Stimulated activated effector memory CD8-positive, alpha-beta T cell treated with anti-CD3 and anti-CD28 coated beads, Interleukin-12 subunit alpha, Interleukin-12 subunit beta, amount 100 ng/mL, for 72 hours (primary cell): ENCODE measurements at regions not wholly inside any gene's neighbourhood (a gene's known extent, or its start where the extent isn't known, plus 50 kb on each side); places are given as distances from the start of the nearest gene placed in this dataset.
A peak's percentile ranks its signal among the peaks of the same experiment; 100 is the strongest.

Source experiments
- ATAC-seq: fragments of 150-1000 bp; cut with Tn5 transposase; 2 replicates; pipeline ENCODE4 v1.10.0; 2021
- DNase-seq, 2 donors: peaks; one replicate each; pipeline ENCODE4 v3.0.0; 2021 to 2022; ENCODE audit warnings: low spot score in 2 of 2
- H3K27ac Mint-ChIP-seq: one replicate; pipeline ENCODE4 v1.8.0; 2022; ENCODE audit warnings: mild to moderate bottlenecking, mixed read lengths
- H3K36me3 Mint-ChIP-seq: one replicate; pipeline ENCODE4 v1.8.0; 2022; ENCODE audit warnings: mild to moderate bottlenecking, mixed read lengths
- H3K4me1 Mint-ChIP-seq: one replicate; pipeline ENCODE4 v1.8.0; 2022; ENCODE audit warnings: mixed read lengths
- H3K4me3 Mint-ChIP-seq: one replicate; pipeline ENCODE4 v1.8.0; 2022; ENCODE audit warnings: mild to moderate bottlenecking, mixed read lengths
- H3K9me3 Mint-ChIP-seq: one replicate; pipeline ENCODE4 v1.8.0; 2022; ENCODE audit warnings: mixed read lengths

DNA sequence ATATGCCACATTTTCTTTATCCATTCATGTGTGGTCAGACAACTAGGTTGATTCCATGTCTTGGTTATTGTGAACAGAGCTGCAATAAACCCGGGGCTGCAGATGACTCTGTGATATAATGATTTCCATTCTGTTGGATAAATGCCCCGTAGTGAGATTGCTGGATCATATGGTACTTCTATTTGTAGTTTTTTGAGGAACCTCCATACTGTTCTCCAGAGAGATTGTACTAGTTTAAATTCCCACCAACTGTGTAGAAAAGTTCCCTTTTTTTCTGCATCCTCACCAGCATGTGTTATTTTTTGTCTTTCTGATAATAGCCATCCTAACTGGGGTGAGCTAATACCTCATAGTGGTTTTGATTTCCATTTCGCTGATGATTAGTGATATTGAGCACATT is 62.2 kb upstream of the MAP3K4 start:
- no peak overlapping the region for H3K27ac Mint-ChIP-seq
- DNase-seq: no peak
- ATAC-seq: no peak
- no peak overlapping the region for H3K4me3 Mint-ChIP-seq
- no peaks in the 10 kb centered on the region for H3K36me3 Mint-ChIP-seq
- no peaks in the 10 kb centered on the region for H3K9me3 Mint-ChIP-seq
- H3K4me1 Mint-ChIP-seq: no peaks in the 10 kb centered on the region

DNA sequence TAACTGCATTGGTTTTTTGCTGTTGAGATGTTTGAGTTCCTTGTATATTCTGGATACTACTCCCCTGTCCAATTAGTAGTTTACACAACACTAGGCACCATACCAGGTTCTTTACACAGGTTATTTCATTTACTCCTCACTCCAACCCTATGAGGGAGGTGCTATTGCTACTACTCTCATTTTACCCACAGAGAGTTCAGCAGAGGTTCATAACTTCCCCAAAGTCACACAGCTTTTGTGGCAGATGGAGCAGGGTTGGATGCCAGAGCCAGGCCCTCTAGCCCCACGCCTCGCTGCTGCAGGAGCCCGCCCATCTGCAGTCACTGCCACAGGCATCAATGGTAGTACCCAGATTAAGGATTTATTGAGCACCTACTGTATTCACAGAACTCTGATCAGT is 61.7 kb upstream of the MAP3K4 start:
- Mint-ChIP-seq H3K36me3 (no peaks in the 10 kb centered on the region), H3K4me3 (no peak overlapping the region), H3K9me3 (no peaks in the 10 kb centered on the region), H3K27ac (no peak overlapping the region), H3K4me1 (no peaks in the 10 kb centered on the region)
- DNase-seq: no peak
- no peak for ATAC-seq

DNA sequence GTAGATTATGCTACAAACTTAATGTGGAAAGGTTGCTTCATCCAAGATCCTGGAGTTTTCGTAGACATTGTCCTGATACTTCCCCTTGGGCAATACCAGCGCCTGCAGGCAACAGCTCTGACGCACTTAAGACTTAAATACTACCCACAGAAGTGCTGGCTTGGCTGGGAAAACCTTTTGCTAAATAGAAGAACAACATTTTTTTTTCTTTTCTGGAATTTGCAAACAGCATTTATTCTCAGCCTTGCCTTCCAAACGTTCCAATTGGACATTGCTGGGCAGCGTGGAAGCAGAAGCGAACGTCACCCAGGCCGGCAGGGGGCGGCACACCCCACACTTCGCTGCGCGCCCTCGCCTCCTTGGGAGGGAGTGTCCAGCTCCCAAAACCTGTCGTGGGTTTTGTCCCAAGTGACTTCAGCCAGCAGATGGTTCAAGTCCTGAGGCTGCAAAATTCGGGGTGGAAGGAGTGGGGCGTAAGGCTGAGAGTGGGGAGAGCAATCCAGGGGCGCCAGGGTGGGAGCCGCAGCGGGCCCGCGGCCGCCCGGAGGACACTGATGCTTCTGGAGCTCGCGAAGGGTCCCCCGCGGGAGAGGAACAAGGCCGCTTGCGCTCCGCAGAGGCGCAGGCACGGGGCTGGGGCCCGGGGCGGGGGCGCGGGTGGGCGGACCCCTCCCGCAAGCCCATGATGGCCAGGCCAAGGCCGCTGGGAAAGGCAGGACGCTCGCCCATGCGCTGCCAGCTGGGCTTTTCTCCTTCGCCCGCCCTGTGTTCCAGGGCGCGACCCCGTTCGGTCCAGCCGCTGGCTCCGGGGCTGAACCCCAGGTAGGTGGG is 60.8 kb upstream of the MAP3K4 start:
- Mint-ChIP-seq H3K4me1 (no peaks in the 10 kb centered on the region), H3K4me3 (peak overlapping the region; percentile 45), H3K27ac (no peak overlapping the region), H3K36me3 (no peaks in the 10 kb centered on the region), H3K9me3 (no peaks in the 10 kb centered on the region)
- DNase-seq (peak; percentile 61 to 68), ATAC-seq (peak; percentile 72)

DNA sequence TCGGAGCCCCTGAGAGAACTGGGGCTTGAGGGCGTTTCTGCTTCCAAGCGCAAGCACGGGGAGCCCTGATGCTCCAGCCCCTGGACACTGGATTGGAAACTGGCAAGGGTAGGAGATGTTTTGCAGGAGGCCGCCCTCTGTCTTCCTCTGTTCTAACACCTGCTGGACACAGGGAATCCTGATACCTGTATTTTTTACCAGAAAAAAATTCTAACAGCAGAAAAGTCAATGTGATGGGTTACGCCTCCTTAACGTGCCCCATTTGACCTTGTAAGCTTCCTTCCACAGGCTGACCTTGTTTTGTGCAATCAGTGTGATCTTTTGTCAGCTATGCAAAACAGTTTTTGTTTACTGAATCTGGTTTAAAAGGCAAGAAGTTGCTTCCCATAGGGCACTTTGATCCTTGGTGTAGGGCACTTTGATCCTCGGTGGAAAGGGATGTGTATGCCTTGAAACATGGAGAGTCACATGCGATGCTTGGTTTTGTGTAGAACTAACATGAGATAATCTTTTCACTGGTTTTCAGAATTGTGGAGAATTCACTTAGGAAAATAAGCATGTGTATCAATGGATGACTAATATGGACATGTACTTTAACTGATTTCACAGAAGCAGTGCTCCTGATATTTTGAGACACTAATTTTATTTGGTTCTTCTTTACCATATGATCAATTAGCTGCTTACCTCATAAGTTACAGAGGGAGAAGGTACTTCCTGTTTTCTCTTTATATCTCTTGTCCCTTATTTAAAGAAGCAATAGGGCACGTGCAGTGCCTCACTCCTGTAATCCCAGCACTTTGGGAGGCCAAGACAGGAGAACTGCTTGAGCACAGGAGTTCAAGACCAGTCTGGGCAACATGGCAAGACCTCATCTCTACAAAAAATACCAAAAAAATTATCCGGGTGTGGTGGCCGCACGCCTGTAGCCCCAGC is 59.9 kb upstream of the MAP3K4 start:
- DNase-seq (no peak), ATAC-seq (no peak)
- Mint-ChIP-seq H3K27ac (no peak overlapping the region), H3K9me3 (no peaks in the 10 kb centered on the region), H3K4me1 (no peaks in the 10 kb centered on the region), H3K4me3 (peak overlapping the region; percentile 45), H3K36me3 (no peaks in the 10 kb centered on the region)

DNA sequence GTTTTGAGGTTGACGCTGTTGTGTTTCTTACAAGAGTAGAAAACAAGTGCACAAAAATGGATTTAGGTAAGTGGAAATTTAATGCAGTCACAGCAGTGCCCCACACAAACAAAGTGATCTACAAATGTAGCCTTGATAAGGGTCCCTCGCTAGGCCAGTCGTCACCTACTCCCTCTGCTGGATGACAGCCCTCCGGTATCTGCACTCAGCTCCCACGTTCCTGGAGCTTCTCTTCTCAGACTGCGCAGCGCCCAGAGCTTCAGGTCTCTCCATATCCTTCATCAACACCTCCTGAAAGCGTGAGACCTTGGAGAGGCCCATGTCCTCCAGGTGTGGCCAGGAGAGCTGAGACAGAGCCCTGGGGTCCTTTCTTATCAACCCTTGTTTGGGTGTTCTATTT is 58.3 kb upstream of the MAP3K4 start:
- H3K4me3 Mint-ChIP-seq: no peak overlapping the region
- no peaks in the 10 kb centered on the region for H3K4me1 Mint-ChIP-seq
- DNase-seq (no peak), ATAC-seq (no peak)
- no peak overlapping the region for H3K27ac Mint-ChIP-seq
- no peaks in the 10 kb centered on the region for H3K9me3 Mint-ChIP-seq
- no peaks in the 10 kb centered on the region for H3K36me3 Mint-ChIP-seq

DNA sequence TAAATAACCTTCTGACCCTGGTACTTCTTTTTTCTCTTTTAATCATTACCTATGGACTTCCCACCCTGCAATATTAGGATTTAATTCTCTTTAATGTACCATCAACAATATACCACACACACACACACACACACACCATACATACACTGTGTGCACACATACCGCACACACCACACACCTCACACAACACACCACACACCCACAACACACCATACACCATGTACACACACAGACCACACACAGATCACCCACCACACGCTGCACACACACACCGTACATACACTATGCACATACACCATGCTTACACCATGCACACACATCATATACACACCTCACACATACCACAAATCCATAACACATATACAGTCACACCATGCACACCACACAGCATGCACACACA is 57.4 kb upstream of the MAP3K4 start:
- no peaks in the 10 kb centered on the region for H3K36me3 Mint-ChIP-seq
- no peak overlapping the region for H3K4me3 Mint-ChIP-seq
- ATAC-seq: peak; percentile 47
- no peaks in the 10 kb centered on the region for H3K4me1 Mint-ChIP-seq
- no peak overlapping the region for H3K27ac Mint-ChIP-seq
- no peak for DNase-seq
- H3K9me3 Mint-ChIP-seq: no peaks in the 10 kb centered on the region

DNA sequence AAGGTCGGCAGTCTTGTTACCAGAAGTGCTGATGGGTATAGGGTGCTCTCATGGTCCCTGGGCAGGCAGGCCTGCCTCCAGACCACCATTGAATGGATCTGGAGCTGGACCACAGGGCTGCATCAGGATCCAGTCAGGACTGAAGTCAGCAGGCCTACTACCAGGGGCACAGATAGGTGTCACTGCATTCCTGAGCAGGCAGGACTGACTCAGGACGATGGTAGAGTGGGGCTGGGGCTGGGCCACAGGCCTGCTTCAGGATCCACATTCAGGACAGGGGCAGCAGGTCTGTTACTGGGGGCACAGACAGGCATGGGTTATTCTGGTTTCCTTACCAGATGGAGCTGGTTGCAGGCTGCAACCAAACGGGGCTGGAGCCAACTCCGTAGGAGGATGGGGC is 51.4 kb upstream of the MAP3K4 start:
- Mint-ChIP-seq H3K4me3 (no peak overlapping the region), H3K4me1 (no peaks in the 10 kb centered on the region), H3K9me3 (no peaks in the 10 kb centered on the region), H3K36me3 (no peaks in the 10 kb centered on the region), H3K27ac (no peak overlapping the region)
- no peak for DNase-seq
- no peak for ATAC-seq
